ENCODE measurements at regions not wholly inside any gene's neighbourhood (a gene's known extent, or its start where the extent isn't known, plus 50 kb on each side); places are given as distances from the start of the nearest gene placed in this dataset.

- H2AFZ ChIP-seq (ENCODE audit: low read length): no peak overlapping the region
These were observed 97.6 kb upstream of the GJB5 start for GRCh38 chr1:34657266-34657665.

GRCh38 chr1:34657849-34658248, 97.0 kb upstream of the GJB5 start:
- no peaks in the 10 kb centered on the region for H3K9me3 ChIP-seq (ENCODE audit: control insufficient read depth, insufficient read depth, low read depth, low read length)
- no peak overlapping the region for H3K4me2 ChIP-seq (ENCODE audit: extremely low read depth, insufficient read depth, low read length)
- no peak overlapping the region for H3K9ac ChIP-seq (ENCODE audit: insufficient read depth, low read length)
- no peaks in the 10 kb centered on the region for H3K27me3 ChIP-seq (ENCODE audit: control insufficient read depth, insufficient read depth, low read length)
- H3K4me1 ChIP-seq (ENCODE audit: control insufficient read depth, extremely low read depth, insufficient read depth, low read length): no peaks in the 10 kb centered on the region
- no peaks in the 10 kb centered on the region for H4K20me1 ChIP-seq (ENCODE audit: control insufficient read depth, extremely low read depth, insufficient read depth, low read length)
- no peaks in the 10 kb centered on the region for H3K36me3 ChIP-seq (ENCODE audit: control insufficient read depth, insufficient read depth, low read length)
- no peak overlapping the region for H3K27ac ChIP-seq (ENCODE audit: insufficient read depth, low read length)
- H3K79me2 ChIP-seq (ENCODE audit: control insufficient read depth, insufficient read depth, low read length): no peaks in the 10 kb centered on the region
- DNase-seq (ENCODE audit: low read depth in 2 of 2): no peak
- H2AFZ ChIP-seq (ENCODE audit: low read length): no peak overlapping the region
- no peak overlapping the region for H3K4me3 ChIP-seq (replicated peaks in 1 of 4; ENCODE audit: control extremely low read depth in 1 of 4, insufficient read depth in 1 of 4, low read depth in 3 of 4, low read length in 4 of 4)
- TF ChIP-seq CTCF (conservative IDR thresholded peaks at IDR 0.05 in 1 of 2, IDR thresholded peaks at IDR 0.05 in 1 of 2; ENCODE audit: low read depth in 1 of 2, low read length in 2 of 2) (no peak), EZH2 (IDR thresholded peaks at IDR 0.05; ENCODE audit: low read length, missing control alignments) (no peak)

More at GRCh38 chr1:34657266-34657665, 97.6 kb upstream of the GJB5 start:
- Histone ChIP-seq H3K27ac (ENCODE audit: insufficient read depth, low read length) (no peak overlapping the region), H3K9me3 (ENCODE audit: control insufficient read depth, insufficient read depth, low read depth, low read length) (no peaks in the 10 kb centered on the region), H4K20me1 (ENCODE audit: control insufficient read depth, extremely low read depth, insufficient read depth, low read length) (no peaks in the 10 kb centered on the region), H3K36me3 (ENCODE audit: control insufficient read depth, insufficient read depth, low read length) (no peaks in the 10 kb centered on the region), H3K27me3 (ENCODE audit: control insufficient read depth, insufficient read depth, low read length) (no peaks in the 10 kb centered on the region), H3K4me2 (ENCODE audit: extremely low read depth, insufficient read depth, low read length) (no peak overlapping the region), H3K4me1 (ENCODE audit: control insufficient read depth, extremely low read depth, insufficient read depth, low read length) (no peaks in the 10 kb centered on the region), H3K4me3 (replicated peaks in 1 of 4; ENCODE audit: control extremely low read depth in 1 of 4, insufficient read depth in 1 of 4, low read depth in 3 of 4, low read length in 4 of 4) (no peak overlapping the region), H3K9ac (ENCODE audit: insufficient read depth, low read length) (no peak overlapping the region), H3K79me2 (ENCODE audit: control insufficient read depth, insufficient read depth, low read length) (no peaks in the 10 kb centered on the region)
- TF ChIP-seq EZH2 (IDR thresholded peaks at IDR 0.05; ENCODE audit: low read length, missing control alignments) (no peak), CTCF (conservative IDR thresholded peaks at IDR 0.05 in 1 of 2, IDR thresholded peaks at IDR 0.05 in 1 of 2; ENCODE audit: low read depth in 1 of 2, low read length in 2 of 2) (no peak)
- DNase-seq (ENCODE audit: low read depth in 2 of 2): no peak

- no peaks in the 10 kb centered on the region for H3K9me3 ChIP-seq (ENCODE audit: control insufficient read depth, insufficient read depth, low read depth, low read length)
- no peaks in the 10 kb centered on the region for H3K36me3 ChIP-seq (ENCODE audit: control insufficient read depth, insufficient read depth, low read length)
- H3K9ac ChIP-seq (ENCODE audit: insufficient read depth, low read length): no peak overlapping the region
- H3K4me1 ChIP-seq (ENCODE audit: control insufficient read depth, extremely low read depth, insufficient read depth, low read length): no peaks in the 10 kb centered on the region
- no peaks in the 10 kb centered on the region for H4K20me1 ChIP-seq (ENCODE audit: control insufficient read depth, extremely low read depth, insufficient read depth, low read length)
- H3K4me2 ChIP-seq (ENCODE audit: extremely low read depth, insufficient read depth, low read length): no peak overlapping the region
- no peaks in the 10 kb centered on the region for H3K79me2 ChIP-seq (ENCODE audit: control insufficient read depth, insufficient read depth, low read length)
- H3K4me3 ChIP-seq (replicated peaks in 1 of 4; ENCODE audit: control extremely low read depth in 1 of 4, insufficient read depth in 1 of 4, low read depth in 3 of 4, low read length in 4 of 4): no peak overlapping the region
- no peak overlapping the region for H2AFZ ChIP-seq (ENCODE audit: low read length)
- H3K27me3 ChIP-seq (ENCODE audit: control insufficient read depth, insufficient read depth, low read length): no peaks in the 10 kb centered on the region
- TF ChIP-seq EZH2 (IDR thresholded peaks at IDR 0.05; ENCODE audit: low read length, missing control alignments) (no peak), CTCF (conservative IDR thresholded peaks at IDR 0.05 in 1 of 2, IDR thresholded peaks at IDR 0.05 in 1 of 2; ENCODE audit: low read depth in 1 of 2, low read length in 2 of 2) (no peak)
- H3K27ac ChIP-seq (ENCODE audit: insufficient read depth, low read length): no peak overlapping the region
- DNase-seq (ENCODE audit: low read depth in 2 of 2): no peak
These were observed 91.8 kb upstream of the GJB5 start for GRCh38 chr1:34663031-34663430.
